Activated T-cell treated with anti-CD3 and anti-CD28 coated beads, Interleukin-2, amount 50 U/mL, for 72 hours (primary cell): ENCODE measurements at regions not wholly inside any gene's neighbourhood (a gene's known extent, or its start where the extent isn't known, plus 50 kb on each side); places are given as distances from the start of the nearest gene placed in this dataset.

Source experiments
- ATAC-seq, 2 donors: fragments of 150-1000 bp; cut with Tn5 transposase; replicated peaks in 1 of 2; 2 replicates each; pipeline ENCODE4 v1.10.0; 2021; ENCODE audit warnings: moderate library complexity in 2 of 2, mild to moderate bottlenecking in 1 of 2
- DNase-seq, 2 donors: peaks; one replicate each; pipeline ENCODE4 v3.0.0; 2021 to 2022; ENCODE audit warnings: mixed read lengths in 1 of 2
- H3K27ac Mint-ChIP-seq: one replicate; pipeline ENCODE4 v1.8.0; 2022; ENCODE audit warnings: mild to moderate bottlenecking, moderate library complexity, mixed read lengths
- H3K27me3 Mint-ChIP-seq: one replicate; pipeline ENCODE4 v1.8.0; 2022; ENCODE audit warnings: low read depth, mixed read lengths
- H3K36me3 Mint-ChIP-seq, 2 donors: one replicate each; pipeline ENCODE4 v1.8.0; 2022; ENCODE audit warnings: mixed read lengths in 2 of 2, mild to moderate bottlenecking in 1 of 2; ENCODE audit not compliant: insufficient read depth in 2 of 2
- H3K4me1 Mint-ChIP-seq: one replicate; pipeline ENCODE4 v1.8.0; 2022; ENCODE audit warnings: low read depth, mixed read lengths
- H3K4me3 Mint-ChIP-seq, 2 donors: one replicate each; pipeline ENCODE4 v1.8.0; 2022; ENCODE audit warnings: mild to moderate bottlenecking in 2 of 2, mixed read lengths in 2 of 2, moderate library complexity in 2 of 2
- H3K9me3 Mint-ChIP-seq, 2 donors: one replicate each; pipeline ENCODE4 v1.8.0; 2022; ENCODE audit warnings: mixed read lengths in 2 of 2

DNA sequence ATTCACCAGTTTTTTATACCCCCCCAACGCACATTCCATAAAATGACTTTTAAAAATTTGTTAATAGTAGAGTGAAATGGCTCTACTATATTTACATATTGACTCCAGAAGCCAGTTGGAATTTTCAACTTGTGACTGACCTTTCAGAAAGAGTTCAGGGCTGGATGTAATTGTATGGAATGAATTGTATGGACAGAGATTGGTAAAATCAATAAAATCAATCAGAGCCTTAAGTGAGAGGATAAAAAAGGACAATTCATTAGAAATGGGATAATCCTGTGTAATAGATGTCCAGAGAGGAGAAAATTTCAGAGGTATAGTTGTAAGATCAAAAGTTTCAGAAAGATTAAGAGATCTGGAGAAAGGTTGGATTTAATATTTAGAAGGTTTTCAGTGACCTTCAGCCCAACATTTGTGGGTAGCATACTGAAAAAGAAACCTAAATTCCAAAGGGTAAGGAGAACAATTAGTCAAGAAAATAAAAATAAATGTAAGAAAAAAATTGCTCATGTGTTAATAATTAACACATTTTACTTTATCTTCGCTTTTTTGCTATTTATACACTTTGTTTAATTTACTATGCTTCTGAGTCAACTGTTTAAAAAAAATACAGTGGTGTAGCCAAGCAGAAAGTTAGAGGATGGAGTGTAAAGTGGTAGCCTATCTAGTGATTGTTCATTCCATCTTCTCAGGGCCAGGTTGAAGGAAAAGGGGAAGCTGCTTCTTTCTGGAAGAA, 385.4 kb upstream of the TMEFF2 start:
- no peak for ATAC-seq
- Mint-ChIP-seq H3K4me1 (no peaks in the 10 kb centered on the region), H3K9me3 (no peaks in the 10 kb centered on the region), H3K27ac (no peak overlapping the region), H3K4me3 (no peak overlapping the region), H3K27me3 (no peaks in the 10 kb centered on the region), H3K36me3 (no peaks in the 10 kb centered on the region)
- no peak for DNase-seq

DNA sequence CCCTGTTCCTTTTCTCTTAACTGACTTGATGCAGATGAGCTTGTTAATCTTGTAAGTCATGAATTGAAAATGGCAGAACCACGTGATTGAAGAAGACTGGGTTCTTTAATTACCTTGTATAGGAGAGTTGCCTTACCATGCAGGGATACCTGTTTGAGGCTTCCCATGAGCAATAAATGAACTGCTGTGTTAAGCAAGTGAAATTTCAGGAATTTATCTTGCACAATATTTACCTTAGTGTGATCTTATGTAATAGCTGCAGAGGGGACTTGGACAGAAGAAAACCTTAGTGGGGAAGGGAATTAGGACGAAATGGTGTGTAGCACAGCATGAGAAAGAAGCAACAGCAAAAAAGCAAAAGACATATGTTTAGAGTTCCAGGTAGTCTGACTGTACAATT, 384.0 kb upstream of the TMEFF2 start:
- no peak overlapping the region for H3K27ac Mint-ChIP-seq
- no peaks in the 10 kb centered on the region for H3K4me1 Mint-ChIP-seq
- no peak overlapping the region for H3K4me3 Mint-ChIP-seq
- no peaks in the 10 kb centered on the region for H3K9me3 Mint-ChIP-seq
- DNase-seq (no peak), ATAC-seq (no peak)
- no peaks in the 10 kb centered on the region for H3K36me3 Mint-ChIP-seq
- no peaks in the 10 kb centered on the region for H3K27me3 Mint-ChIP-seq

DNA sequence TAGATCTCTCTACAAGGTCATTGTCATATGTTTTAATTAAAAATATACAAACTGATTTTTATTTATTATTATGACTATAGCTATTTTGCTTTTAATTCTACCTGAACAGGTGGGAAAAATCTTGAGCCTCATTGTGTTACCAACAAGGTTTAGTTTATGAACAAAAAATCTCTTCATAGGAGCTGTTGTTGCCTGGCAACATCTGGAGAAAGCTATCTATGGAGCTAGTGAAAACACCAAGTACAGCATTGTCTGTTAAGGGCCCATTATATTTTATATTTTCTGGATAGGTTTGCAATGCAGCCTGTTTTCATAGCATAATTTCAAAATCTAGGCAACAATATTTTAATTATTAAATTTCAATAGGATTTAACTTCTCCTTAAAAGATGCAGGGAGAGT, 383.0 kb upstream of the TMEFF2 start:
- Mint-ChIP-seq H3K36me3 (no peaks in the 10 kb centered on the region), H3K9me3 (no peaks in the 10 kb centered on the region), H3K4me3 (no peak overlapping the region), H3K27me3 (no peaks in the 10 kb centered on the region), H3K4me1 (no peaks in the 10 kb centered on the region), H3K27ac (no peak overlapping the region)
- DNase-seq: no peak
- no peak for ATAC-seq

DNA sequence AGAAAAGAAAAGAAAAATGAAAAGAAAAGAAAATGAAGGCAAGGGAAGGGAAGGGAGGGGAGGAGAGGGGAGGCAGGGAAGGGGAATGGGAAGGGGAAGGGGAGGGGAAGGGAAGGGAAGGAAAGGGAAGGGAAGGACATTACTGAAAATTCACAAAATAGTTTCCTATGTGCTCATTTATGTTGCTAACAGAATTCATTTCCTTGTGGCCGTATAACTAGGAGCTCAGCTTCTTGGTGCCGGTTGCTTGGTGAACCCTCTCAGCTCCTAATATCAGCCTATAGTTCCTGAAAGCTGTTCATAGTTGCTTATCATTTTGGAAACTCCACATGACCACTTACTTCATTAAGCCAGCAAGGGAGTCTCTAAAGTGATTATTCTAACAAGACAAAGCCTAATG, 379.8 kb upstream of the TMEFF2 start:
- Mint-ChIP-seq H3K9me3 (no peaks in the 10 kb centered on the region), H3K27me3 (no peaks in the 10 kb centered on the region), H3K4me3 (no peak overlapping the region), H3K27ac (no peak overlapping the region), H3K36me3 (no peaks in the 10 kb centered on the region), H3K4me1 (no peaks in the 10 kb centered on the region)
- ATAC-seq: no peak
- DNase-seq: no peak

DNA sequence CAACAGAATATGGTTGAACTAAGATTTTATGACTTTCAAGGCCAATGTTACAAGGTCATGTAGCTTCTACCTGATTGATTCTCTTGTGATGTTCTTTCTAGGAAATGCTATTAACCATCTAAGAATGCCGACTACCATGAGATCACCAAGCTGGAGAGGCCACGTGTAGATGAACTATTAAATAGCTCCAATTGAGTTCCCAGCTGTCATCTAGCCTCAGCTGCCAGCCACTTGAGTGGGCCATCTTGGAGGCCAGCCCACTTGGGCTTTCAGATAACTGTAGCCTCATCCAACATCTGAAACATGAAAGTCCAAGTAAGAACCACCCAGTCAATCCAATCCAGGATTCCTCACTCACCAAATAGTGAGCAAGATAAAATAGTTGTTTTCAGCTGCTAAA, 376.9 kb upstream of the TMEFF2 start:
- no peak for DNase-seq
- Mint-ChIP-seq H3K27ac (no peak overlapping the region), H3K4me1 (no peaks in the 10 kb centered on the region), H3K9me3 (no peaks in the 10 kb centered on the region), H3K27me3 (no peaks in the 10 kb centered on the region), H3K4me3 (no peak overlapping the region), H3K36me3 (no peaks in the 10 kb centered on the region)
- ATAC-seq: no peak

DNA sequence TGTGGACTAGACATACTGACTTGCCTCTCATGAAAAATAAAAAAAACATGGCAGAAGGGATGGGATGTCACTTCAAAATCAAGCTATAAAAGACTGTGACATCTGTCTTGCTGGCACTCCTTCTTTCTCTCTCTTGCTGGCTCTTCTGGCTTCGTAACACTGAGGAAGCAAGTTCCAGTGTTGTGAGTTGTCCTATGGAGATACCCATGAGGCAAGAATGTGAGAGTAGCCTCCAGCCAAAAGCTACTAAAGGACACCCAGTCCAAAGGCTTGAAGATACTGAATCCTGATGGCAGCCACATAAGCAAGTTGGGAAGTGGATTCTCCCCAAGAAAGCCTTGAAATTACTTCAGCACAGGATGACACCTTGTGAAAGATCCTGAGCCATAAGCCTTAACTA, 376.1 kb upstream of the TMEFF2 start:
- Mint-ChIP-seq H3K27me3 (no peaks in the 10 kb centered on the region), H3K27ac (no peak overlapping the region), H3K36me3 (no peaks in the 10 kb centered on the region), H3K9me3 (no peaks in the 10 kb centered on the region), H3K4me1 (no peaks in the 10 kb centered on the region), H3K4me3 (no peak overlapping the region)
- ATAC-seq (no peak), DNase-seq (no peak)

DNA sequence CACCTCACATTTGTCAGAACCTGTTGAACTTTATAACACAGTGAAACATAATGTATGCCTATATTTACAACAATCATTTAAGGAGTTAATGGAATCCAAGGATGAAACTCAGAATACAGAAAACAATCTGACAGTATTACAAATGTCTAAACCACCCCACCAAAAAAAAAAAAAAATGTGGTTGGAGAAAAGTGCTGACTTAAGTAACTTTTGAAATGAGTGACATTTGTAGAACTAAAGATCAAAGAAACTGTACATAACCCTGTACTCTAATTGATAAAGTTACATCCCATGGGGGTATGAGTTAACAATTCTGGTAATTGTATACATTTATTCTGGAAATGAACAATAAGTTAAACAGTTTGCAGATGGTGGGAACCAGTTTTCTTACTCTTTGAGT, 372.1 kb upstream of the TMEFF2 start:
- Mint-ChIP-seq H3K4me1 (no peaks in the 10 kb centered on the region), H3K36me3 (no peaks in the 10 kb centered on the region), H3K27me3 (no peaks in the 10 kb centered on the region), H3K9me3 (no peaks in the 10 kb centered on the region), H3K4me3 (no peak overlapping the region), H3K27ac (no peak overlapping the region)
- DNase-seq (no peak), ATAC-seq (no peak)

DNA sequence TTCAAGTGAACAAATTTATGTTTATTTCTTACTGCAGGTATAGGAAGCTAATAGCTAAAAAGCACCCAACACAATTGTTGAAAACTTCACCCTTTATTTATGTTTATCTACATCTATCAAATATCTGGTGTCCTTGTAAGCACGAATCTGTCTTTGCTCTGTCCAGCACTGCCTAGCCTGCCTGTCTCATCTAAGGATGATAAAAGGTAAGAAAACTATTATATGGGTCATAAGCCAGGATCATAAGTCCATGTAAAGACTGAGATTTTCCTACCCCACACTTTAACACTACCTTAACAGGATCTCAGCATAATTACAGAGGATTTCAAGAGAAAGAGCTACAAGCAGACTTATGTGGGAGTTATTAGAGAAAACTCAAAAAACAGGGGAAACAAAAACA, 365.6 kb upstream of the TMEFF2 start:
- H3K27ac Mint-ChIP-seq: no peak overlapping the region
- H3K4me3 Mint-ChIP-seq: no peak overlapping the region
- no peaks in the 10 kb centered on the region for H3K27me3 Mint-ChIP-seq
- DNase-seq: no peak
- no peaks in the 10 kb centered on the region for H3K4me1 Mint-ChIP-seq
- ATAC-seq: no peak
- no peaks in the 10 kb centered on the region for H3K36me3 Mint-ChIP-seq
- no peaks in the 10 kb centered on the region for H3K9me3 Mint-ChIP-seq

DNA sequence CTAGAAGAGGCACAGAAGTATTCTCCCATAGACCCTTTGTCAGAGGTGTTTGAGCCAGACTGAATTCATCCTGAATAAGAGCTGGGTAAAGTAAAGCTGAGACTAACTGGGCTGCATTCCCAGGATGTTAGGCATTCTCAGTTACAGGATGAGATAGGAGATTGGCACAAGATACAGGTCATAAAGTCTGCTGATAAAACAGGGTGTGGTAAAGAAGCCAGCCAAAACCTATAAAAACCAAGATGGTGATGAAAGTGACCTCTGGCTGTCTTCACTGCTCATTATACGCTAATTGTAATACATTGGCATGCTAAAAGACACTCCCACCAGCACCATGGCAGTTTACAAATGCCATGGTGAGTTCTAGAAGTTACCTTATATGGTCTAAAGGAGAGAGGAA, 364.9 kb upstream of the TMEFF2 start:
- no peak for ATAC-seq
- no peak overlapping the region for H3K27ac Mint-ChIP-seq
- DNase-seq: no peak
- H3K9me3 Mint-ChIP-seq: no peaks in the 10 kb centered on the region
- no peak overlapping the region for H3K4me3 Mint-ChIP-seq
- H3K4me1 Mint-ChIP-seq: no peaks in the 10 kb centered on the region
- H3K36me3 Mint-ChIP-seq: no peaks in the 10 kb centered on the region
- H3K27me3 Mint-ChIP-seq: no peaks in the 10 kb centered on the region

DNA sequence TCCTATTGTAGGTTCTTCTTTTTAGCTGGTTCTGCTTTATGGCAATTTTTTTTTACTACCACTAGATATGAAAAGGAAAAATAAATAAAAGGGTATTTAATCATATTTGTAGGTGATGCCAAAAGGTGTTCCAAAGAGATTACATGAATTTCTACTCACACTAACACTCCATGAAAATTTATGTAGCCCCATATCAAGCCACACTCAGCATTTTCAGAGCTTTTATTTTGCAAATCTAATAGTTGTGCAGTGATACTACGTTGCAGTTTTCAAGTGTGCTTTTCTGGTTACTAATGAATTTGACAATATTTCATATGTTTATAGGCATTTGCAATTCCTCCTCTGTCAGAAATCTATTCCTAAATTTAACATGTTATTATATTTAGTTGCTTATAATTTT, 363.9 kb upstream of the TMEFF2 start:
- DNase-seq (no peak), ATAC-seq (no peak)
- H3K27ac Mint-ChIP-seq: no peak overlapping the region
- H3K4me1 Mint-ChIP-seq: no peaks in the 10 kb centered on the region
- no peaks in the 10 kb centered on the region for H3K9me3 Mint-ChIP-seq
- no peaks in the 10 kb centered on the region for H3K27me3 Mint-ChIP-seq
- no peaks in the 10 kb centered on the region for H3K36me3 Mint-ChIP-seq
- no peak overlapping the region for H3K4me3 Mint-ChIP-seq

DNA sequence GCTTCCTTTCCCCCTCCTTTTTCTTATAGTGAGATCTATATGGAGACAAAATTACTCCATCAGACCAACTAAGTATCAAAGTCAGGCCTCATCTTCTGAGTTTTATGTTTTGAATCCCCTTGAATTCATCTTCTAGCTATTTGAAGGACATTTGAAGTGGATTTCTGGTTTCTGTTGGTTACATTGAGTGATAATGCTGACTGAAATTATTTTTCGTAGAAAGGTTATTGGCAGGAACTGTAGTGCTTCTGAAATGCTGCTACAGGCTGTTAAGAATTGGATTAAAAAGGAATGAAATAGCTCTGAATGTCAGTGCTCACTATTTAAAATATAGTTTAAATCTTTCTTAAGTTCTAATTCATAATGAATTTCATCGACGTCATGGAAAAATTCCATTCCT, 361.0 kb upstream of the TMEFF2 start:
- H3K4me3 Mint-ChIP-seq: no peak overlapping the region
- no peaks in the 10 kb centered on the region for H3K9me3 Mint-ChIP-seq
- H3K27ac Mint-ChIP-seq: no peak overlapping the region
- no peaks in the 10 kb centered on the region for H3K4me1 Mint-ChIP-seq
- no peaks in the 10 kb centered on the region for H3K27me3 Mint-ChIP-seq
- ATAC-seq (no peak), DNase-seq (no peak)
- H3K36me3 Mint-ChIP-seq: no peaks in the 10 kb centered on the region

DNA sequence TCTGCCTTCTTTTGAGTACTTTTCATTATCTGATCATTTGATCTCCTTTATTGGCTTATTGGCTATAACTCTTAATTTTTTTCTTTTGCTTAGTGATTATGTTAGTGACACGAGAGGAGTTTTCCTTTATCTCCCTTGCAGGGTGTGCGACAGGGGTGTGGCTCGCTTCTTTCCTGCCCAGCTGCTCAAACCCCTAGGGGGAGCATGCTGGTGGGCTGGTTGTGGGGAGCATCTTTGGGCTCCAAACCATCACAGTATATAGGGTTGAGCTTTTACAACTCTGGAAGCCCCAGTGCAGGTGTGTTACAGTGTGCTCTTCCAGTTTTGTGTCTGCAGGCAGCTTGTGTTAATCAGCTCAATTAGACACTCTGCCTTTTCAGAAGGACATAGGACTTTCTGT, 357.0 kb upstream of the TMEFF2 start:
- Mint-ChIP-seq H3K27ac (no peak overlapping the region), H3K36me3 (no peaks in the 10 kb centered on the region), H3K9me3 (no peaks in the 10 kb centered on the region), H3K27me3 (no peaks in the 10 kb centered on the region), H3K4me3 (no peak overlapping the region), H3K4me1 (no peaks in the 10 kb centered on the region)
- DNase-seq (no peak), ATAC-seq (no peak)

DNA sequence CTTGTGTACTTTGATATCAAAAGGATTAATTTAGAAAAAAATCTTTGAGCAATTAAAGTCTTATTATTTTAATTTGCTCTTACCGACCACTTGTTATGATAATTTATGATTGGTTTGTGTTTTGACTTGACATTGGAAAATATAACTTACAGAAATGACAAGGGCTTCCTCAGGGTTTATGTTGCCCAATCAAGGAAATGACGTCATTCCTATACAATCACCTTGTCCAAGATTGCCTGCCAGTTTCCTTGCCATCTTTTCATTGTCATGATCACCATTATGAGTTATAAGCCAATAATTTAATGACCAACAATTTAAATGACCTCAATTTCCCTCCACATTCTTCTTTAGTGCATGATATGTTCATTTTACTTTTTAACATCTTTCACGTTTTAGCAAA, 351.8 kb upstream of the TMEFF2 start:
- no peak overlapping the region for H3K4me3 Mint-ChIP-seq
- H3K36me3 Mint-ChIP-seq: no peaks in the 10 kb centered on the region
- H3K27ac Mint-ChIP-seq: no peak overlapping the region
- H3K9me3 Mint-ChIP-seq: no peaks in the 10 kb centered on the region
- ATAC-seq (no peak), DNase-seq (no peak)
- H3K27me3 Mint-ChIP-seq: no peaks in the 10 kb centered on the region
- H3K4me1 Mint-ChIP-seq: no peaks in the 10 kb centered on the region

DNA sequence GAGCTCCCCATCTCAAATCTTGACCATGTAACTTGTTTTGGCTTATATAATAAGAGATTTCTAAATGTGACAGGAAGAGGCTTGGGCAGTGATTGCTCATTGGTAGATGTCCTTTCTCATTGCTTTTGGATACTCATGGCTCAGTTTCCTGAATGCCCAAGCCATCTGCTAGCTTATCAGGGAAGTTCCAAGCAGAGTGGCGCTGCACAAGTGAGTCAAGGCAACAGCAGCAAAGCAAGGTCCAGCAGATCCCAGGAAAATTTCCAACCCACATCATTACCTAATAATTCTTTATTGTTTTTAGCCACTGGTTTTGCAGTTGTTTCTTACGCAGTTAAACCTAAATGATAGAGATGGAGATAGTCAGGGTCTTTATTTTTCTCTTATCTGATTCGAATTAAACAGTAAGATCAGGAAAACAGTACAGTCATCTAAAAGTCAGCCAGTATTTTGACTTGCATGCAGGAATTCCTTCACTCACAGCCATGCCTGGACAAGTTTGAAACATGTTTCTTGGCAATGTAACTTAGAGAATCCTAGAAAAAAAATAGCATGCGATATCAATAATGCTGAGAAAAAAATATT, 349.7 kb upstream of the TMEFF2 start:
- no peak overlapping the region for H3K4me3 Mint-ChIP-seq
- H3K27me3 Mint-ChIP-seq: no peaks in the 10 kb centered on the region
- H3K27ac Mint-ChIP-seq: no peak overlapping the region
- no peak for DNase-seq
- no peak for ATAC-seq
- no peaks in the 10 kb centered on the region for H3K36me3 Mint-ChIP-seq
- no peaks in the 10 kb centered on the region for H3K9me3 Mint-ChIP-seq
- no peaks in the 10 kb centered on the region for H3K4me1 Mint-ChIP-seq
